Liver (tissue), 8 donors: ENCODE measurements at regions not wholly inside any gene's neighbourhood (a gene's known extent, or its start where the extent isn't known, plus 50 kb on each side); places are given as distances from the start of the nearest gene placed in this dataset.
"Not testable (repeated sequence)": the region's sequence is repeated elsewhere in the genome, so short reads cannot be mapped to it uniquely, and the experiment has no call there.

Experiments
- DNase-seq: peaks from one replicate; pipeline ENCODE4 v3.0.0-alpha.2; 2017; ENCODE audit warnings: low spot score
- H3K27ac ChIP-seq, 2 donors: one replicate each; pipeline ENCODE4 v1.7.0; 2013; ENCODE audit warnings: inconsistent platforms in 2 of 2, low read length in 2 of 2, control low read depth in 1 of 2, low read depth in 1 of 2, mild to moderate bottlenecking in 1 of 2
- H3K27me3 ChIP-seq, 4 donors: one replicate each; pipeline versions ENCODE4 v1.6.1 to v1.7.0; 2013; ENCODE audit warnings: low read length in 3 of 4, inconsistent platforms in 1 of 4, mild to moderate bottlenecking in 1 of 4, moderate library complexity in 1 of 4; ENCODE audit not compliant: control insufficient read depth in 4 of 4, insufficient read depth in 4 of 4
- H3K36me3 ChIP-seq, 4 donors: one replicate each; pipeline versions ENCODE4 v1.6.1 to v1.7.0; 2013; ENCODE audit warnings: low read length in 3 of 4, mild to moderate bottlenecking in 3 of 4, low read depth in 1 of 4, moderate library complexity in 1 of 4; ENCODE audit not compliant: control insufficient read depth in 4 of 4, insufficient read depth in 3 of 4
- H3K4me1 ChIP-seq, 4 donors: one replicate each; pipeline versions ENCODE4 v1.6.1 to v1.7.0; 2013; ENCODE audit warnings: low read length in 3 of 4, mild to moderate bottlenecking in 3 of 4, moderate library complexity in 1 of 4; ENCODE audit not compliant: control insufficient read depth in 4 of 4, insufficient read depth in 4 of 4
- H3K4me3 ChIP-seq, 3 donors: one replicate each; pipeline versions ENCODE4 v1.6.1 to v1.7.0; 2013; ENCODE audit warnings: low read length in 3 of 3, control low read depth in 1 of 3, low read depth in 1 of 3, mild to moderate bottlenecking in 1 of 3
- H3K9ac ChIP-seq, 2 donors: one replicate each; pipeline ENCODE4 v1.7.0; 2013; ENCODE audit warnings: low read length in 2 of 2, mild to moderate bottlenecking in 2 of 2, moderate library complexity in 2 of 2, control low read depth in 1 of 2, low read depth in 1 of 2
- H3K9me3 ChIP-seq, 4 donors: one replicate each; pipeline versions ENCODE4 v1.6.1 to v1.7.0; 2013; ENCODE audit warnings: low read length in 3 of 4; ENCODE audit not compliant: control insufficient read depth in 4 of 4
- EGR1 ChIP-seq, 2 donors: IDR thresholded peaks; 2 replicates each; pipeline ENCODE4 v1.6.1; 2016 to 2018; ENCODE audit warnings: antibody characterized with exemption in 2 of 2, low read depth in 2 of 2
- FOXA1 ChIP-seq: IDR thresholded peaks from 2 replicates; pipeline ENCODE4 v1.6.1; 2016; ENCODE audit warnings: antibody characterized with exemption
- FOXA2 ChIP-seq: IDR thresholded peaks from 2 replicates; pipeline ENCODE4 v1.6.1; 2016; ENCODE audit warnings: antibody characterized with exemption
- GABPA ChIP-seq, 2 donors: IDR thresholded peaks in 1 of 2; conservative IDR thresholded peaks in 1 of 2; 2 replicates each; pipeline ENCODE4 v1.6.1; 2016; ENCODE audit warnings: antibody characterized with exemption in 2 of 2, mild to moderate bottlenecking in 1 of 2, moderate library complexity in 1 of 2
- HNF4A ChIP-seq, 2 donors: conservative IDR thresholded peaks; 2 replicates each; pipeline ENCODE4 v1.6.1; 2016; ENCODE audit warnings: antibody characterized with exemption in 2 of 2, mild to moderate bottlenecking in 2 of 2
- HNF4G ChIP-seq: IDR thresholded peaks from 2 replicates; pipeline ENCODE4 v1.6.1; 2016; ENCODE audit warnings: antibody characterized with exemption
- JUND ChIP-seq, 2 donors: IDR thresholded peaks; 2 replicates each; pipeline ENCODE4 v1.6.1; 2016; ENCODE audit warnings: antibody characterized with exemption in 2 of 2
- NR2F2 ChIP-seq: IDR thresholded peaks from 2 replicates; pipeline ENCODE4 v1.6.1; 2016; ENCODE audit warnings: antibody characterized with exemption
- RAD21 ChIP-seq, 2 donors: IDR thresholded peaks; 2 replicates each; pipeline ENCODE4 v1.6.1; 2016; ENCODE audit warnings: antibody characterized with exemption in 2 of 2, mild to moderate bottlenecking in 2 of 2
- RXRA ChIP-seq, 2 donors: IDR thresholded peaks; 2 replicates each; pipeline ENCODE4 v1.6.1; 2017 to 2018; ENCODE audit warnings: antibody characterized with exemption in 2 of 2, mild to moderate bottlenecking in 1 of 2
- SP1 ChIP-seq: IDR thresholded peaks from 2 replicates; pipeline ENCODE4 v1.6.1; 2018; ENCODE audit warnings: antibody characterized with exemption, mild to moderate bottlenecking
- TAF1 ChIP-seq: conservative IDR thresholded peaks from 2 replicates; pipeline ENCODE4 v1.6.1; 2016; ENCODE audit warnings: antibody characterized with exemption, mild to moderate bottlenecking
- YY1 ChIP-seq: IDR thresholded peaks from 2 replicates; pipeline ENCODE4 v1.6.1; 2016; ENCODE audit warnings: antibody characterized with exemption, mild to moderate bottlenecking
- WGBS: extraction: QIAGEN DNeasy Blood & Tissue Kit; methylation state at CpG from one replicate; pipeline ENCODE4 v1.1.7; 2013; 5-methylcytosine and 5-hydroxymethylcytosine counted together
- TF ChIP-seq, protein P1 (sequence below): IDR thresholded peaks from 2 replicates; pipeline ENCODE4 v1.6.1; 2016; ENCODE audit warnings: antibody characterized with exemption
- TF ChIP-seq, protein P2 (sequence below): IDR thresholded peaks from 2 replicates; pipeline ENCODE4 v1.6.1; 2016; ENCODE audit warnings: antibody characterized with exemption
- TF ChIP-seq, protein P3 (sequence below): IDR thresholded peaks from 2 replicates; pipeline ENCODE4 v1.6.1; 2016; ENCODE audit warnings: antibody characterized with exemption, mild to moderate bottlenecking
- TF ChIP-seq, protein P4 (sequence below): fragments of 150-350 bp; IDR thresholded peaks from 2 replicates; pipeline ENCODE4 v1.5.1; 2017; ENCODE audit warnings: improper control_type of control experiment, low read depth, low read length; ENCODE audit not compliant: missing input control
- TF ChIP-seq, protein P5 (sequence below): IDR thresholded peaks from 2 replicates; pipeline ENCODE4 v1.6.1; 2016; ENCODE audit warnings: antibody characterized with exemption
- donor health status: healthy.
- donor health status: healthy.
- donor health status: healthy.
- donor health status: healthy.
- donor health status: healthy.

DNA sequence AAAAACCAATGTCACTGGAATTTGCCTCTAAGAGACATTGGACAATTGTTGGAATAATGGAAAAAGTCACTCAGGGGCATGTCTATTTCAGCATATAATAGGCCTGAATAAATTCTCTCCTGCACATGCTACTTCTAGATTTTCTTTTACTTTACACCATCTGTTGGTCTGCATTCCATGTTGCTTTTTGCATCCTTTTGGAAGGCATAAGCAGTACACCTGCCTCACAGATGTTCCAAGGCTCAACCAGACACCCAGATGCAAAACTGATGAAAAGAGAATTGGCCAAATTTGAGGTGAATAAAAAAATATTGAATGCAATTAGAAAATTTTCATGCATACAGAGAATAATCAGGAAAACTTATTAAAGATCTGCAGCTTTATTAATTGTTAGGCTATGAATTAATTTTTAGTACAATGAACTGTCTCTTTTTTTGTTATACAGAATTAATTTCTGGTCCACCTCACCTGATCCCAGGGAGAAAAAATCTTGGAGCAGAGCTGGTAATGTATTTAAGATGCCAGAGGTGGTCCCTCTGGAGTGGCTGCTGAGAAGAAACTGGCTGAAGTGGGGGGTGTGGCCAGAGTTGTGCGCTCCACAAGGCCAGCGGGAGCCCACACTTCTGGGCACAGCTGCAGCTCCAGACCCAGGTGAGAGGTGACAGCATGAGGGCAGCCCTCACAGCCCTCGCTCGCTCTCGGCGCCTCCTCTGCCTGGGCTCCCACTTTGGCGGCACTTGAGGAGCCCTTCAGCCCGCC is 778.6 kb downstream of the CDH11 start:
- no peak for DNase-seq
- WGBS = 91% methylated on average over 8 of the region's 8 CpGs
- Histone ChIP-seq H3K9ac (no peak overlapping the region), H3K4me3 (no peak overlapping the region), H3K4me1 (no peaks in the 10 kb centered on the region), H3K36me3 (no peaks in the 10 kb centered on the region), H3K27me3 (no peaks in the 10 kb centered on the region), H3K9me3 (no peaks in the 10 kb centered on the region), H3K27ac (no peak overlapping the region)
- TF ChIP-seq, protein P1, sequence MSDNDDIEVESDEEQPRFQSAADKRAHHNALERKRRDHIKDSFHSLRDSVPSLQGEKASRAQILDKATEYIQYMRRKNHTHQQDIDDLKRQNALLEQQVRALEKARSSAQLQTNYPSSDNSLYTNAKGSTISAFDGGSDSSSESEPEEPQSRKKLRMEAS = no peak
- TF ChIP-seq HNF4A (conservative IDR thresholded peaks at IDR 0.05) = no peak
- TF ChIP-seq GABPA (IDR thresholded peaks at IDR 0.05 in 1 of 2, conservative IDR thresholded peaks at IDR 0.05 in 1 of 2) = no peak
- TF ChIP-seq, protein P2, sequence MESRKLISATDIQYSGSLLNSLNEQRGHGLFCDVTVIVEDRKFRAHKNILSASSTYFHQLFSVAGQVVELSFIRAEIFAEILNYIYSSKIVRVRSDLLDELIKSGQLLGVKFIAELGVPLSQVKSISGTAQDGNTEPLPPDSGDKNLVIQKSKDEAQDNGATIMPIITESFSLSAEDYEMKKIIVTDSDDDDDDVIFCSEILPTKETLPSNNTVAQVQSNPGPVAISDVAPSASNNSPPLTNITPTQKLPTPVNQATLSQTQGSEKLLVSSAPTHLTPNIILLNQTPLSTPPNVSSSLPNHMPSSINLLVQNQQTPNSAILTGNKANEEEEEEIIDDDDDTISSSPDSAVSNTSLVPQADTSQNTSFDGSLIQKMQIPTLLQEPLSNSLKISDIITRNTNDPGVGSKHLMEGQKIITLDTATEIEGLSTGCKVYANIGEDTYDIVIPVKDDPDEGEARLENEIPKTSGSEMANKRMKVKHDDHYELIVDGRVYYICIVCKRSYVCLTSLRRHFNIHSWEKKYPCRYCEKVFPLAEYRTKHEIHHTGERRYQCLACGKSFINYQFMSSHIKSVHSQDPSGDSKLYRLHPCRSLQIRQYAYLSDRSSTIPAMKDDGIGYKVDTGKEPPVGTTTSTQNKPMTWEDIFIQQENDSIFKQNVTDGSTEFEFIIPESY = no peak
- no peak for TF ChIP-seq HNF4G
- TF ChIP-seq NR2F2 = no peak
- TF ChIP-seq, protein P3, sequence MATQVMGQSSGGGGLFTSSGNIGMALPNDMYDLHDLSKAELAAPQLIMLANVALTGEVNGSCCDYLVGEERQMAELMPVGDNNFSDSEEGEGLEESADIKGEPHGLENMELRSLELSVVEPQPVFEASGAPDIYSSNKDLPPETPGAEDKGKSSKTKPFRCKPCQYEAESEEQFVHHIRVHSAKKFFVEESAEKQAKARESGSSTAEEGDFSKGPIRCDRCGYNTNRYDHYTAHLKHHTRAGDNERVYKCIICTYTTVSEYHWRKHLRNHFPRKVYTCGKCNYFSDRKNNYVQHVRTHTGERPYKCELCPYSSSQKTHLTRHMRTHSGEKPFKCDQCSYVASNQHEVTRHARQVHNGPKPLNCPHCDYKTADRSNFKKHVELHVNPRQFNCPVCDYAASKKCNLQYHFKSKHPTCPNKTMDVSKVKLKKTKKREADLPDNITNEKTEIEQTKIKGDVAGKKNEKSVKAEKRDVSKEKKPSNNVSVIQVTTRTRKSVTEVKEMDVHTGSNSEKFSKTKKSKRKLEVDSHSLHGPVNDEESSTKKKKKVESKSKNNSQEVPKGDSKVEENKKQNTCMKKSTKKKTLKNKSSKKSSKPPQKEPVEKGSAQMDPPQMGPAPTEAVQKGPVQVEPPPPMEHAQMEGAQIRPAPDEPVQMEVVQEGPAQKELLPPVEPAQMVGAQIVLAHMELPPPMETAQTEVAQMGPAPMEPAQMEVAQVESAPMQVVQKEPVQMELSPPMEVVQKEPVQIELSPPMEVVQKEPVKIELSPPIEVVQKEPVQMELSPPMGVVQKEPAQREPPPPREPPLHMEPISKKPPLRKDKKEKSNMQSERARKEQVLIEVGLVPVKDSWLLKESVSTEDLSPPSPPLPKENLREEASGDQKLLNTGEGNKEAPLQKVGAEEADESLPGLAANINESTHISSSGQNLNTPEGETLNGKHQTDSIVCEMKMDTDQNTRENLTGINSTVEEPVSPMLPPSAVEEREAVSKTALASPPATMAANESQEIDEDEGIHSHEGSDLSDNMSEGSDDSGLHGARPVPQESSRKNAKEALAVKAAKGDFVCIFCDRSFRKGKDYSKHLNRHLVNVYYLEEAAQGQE = no peak
- TF ChIP-seq RAD21 (IDR thresholded peaks at IDR 0.05) = no peak
- TF ChIP-seq TAF1 = no peak
- TF ChIP-seq FOXA2 = no peak
- no peak for TF ChIP-seq YY1
- TF ChIP-seq SP1 = no peak
- TF ChIP-seq, protein P4, sequence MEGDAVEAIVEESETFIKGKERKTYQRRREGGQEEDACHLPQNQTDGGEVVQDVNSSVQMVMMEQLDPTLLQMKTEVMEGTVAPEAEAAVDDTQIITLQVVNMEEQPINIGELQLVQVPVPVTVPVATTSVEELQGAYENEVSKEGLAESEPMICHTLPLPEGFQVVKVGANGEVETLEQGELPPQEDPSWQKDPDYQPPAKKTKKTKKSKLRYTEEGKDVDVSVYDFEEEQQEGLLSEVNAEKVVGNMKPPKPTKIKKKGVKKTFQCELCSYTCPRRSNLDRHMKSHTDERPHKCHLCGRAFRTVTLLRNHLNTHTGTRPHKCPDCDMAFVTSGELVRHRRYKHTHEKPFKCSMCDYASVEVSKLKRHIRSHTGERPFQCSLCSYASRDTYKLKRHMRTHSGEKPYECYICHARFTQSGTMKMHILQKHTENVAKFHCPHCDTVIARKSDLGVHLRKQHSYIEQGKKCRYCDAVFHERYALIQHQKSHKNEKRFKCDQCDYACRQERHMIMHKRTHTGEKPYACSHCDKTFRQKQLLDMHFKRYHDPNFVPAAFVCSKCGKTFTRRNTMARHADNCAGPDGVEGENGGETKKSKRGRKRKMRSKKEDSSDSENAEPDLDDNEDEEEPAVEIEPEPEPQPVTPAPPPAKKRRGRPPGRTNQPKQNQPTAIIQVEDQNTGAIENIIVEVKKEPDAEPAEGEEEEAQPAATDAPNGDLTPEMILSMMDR = no peak
- no peak for TF ChIP-seq RXRA (IDR thresholded peaks at IDR 0.05)
- no peak for TF ChIP-seq JUND (IDR thresholded peaks at IDR 0.05)
- no peak for TF ChIP-seq FOXA1
- TF ChIP-seq, protein P5, sequence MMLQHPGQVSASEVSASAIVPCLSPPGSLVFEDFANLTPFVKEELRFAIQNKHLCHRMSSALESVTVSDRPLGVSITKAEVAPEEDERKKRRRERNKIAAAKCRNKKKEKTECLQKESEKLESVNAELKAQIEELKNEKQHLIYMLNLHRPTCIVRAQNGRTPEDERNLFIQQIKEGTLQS = no peak
- no peak for TF ChIP-seq EGR1 (IDR thresholded peaks at IDR 0.05; ENCODE audit: low read depth in 2 of 2)

DNA sequence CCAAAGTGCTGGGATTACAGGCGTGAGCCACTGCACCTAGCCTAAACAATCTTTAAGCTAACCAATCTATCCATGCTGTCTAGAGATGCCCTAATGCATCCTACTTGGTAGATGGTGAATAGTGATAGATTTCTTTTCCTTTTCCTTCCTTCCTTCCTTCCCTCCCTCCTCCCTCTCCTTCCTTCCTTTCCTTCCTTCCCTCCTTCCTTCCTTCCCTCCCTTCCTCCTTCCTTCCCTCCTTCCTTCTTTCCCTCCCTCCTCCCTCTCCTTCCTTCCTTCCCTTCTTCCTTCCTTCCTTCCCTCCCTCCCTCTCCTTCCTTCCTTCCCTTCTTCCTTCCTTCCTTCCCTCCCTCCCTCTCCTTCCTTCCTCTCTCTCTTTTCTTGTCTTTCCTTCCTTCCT is 780.5 kb downstream of the CDH11 start:
- not testable (repeated sequence) for DNase-seq, H3K9ac ChIP-seq, H3K9me3 ChIP-seq, H3K27me3 ChIP-seq, H3K36me3 ChIP-seq, H3K27ac ChIP-seq, H3K4me3 ChIP-seq, H3K4me1 ChIP-seq
- WGBS = 60% methylated on average over 1 of the region's 1 CpG
